ENCODE measurements at regions not wholly inside any gene's neighbourhood (a gene's known extent, or its start where the extent isn't known, plus 50 kb on each side); places are given as distances from the start of the nearest gene placed in this dataset.
A peak's percentile ranks its signal among the peaks of the same experiment; 100 is the strongest.
"Not testable (repeated sequence)": the region's sequence is repeated elsewhere in the genome, so short reads cannot be mapped to it uniquely, and the experiment has no call there.

- not testable (repeated sequence) for DNase-seq
Measured at GRCh38 chr11:109682788-109683187, 260.8 kb downstream of the C11orf87 start.

DNA sequence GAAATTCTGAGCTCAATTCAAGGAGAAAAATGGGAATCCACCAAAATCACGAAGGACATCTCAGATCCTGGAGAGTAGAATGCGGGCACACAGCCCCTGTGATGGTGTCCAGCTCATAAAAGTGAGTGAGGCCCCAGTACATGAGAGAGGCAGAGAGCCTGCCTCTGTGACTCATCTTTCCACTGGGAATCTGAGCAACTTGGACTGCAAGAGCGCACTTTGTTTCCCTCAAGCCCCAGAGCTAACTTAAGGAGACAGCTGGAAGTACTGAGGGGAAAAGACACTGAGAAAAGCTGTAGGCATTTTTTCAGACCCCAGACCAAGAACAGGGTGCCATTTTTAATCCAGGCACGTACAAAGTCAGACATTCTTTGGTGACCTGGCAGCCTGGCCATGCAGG is 273.7 kb downstream of the C11orf87 start:
- no peak for DNase-seq

DNA sequence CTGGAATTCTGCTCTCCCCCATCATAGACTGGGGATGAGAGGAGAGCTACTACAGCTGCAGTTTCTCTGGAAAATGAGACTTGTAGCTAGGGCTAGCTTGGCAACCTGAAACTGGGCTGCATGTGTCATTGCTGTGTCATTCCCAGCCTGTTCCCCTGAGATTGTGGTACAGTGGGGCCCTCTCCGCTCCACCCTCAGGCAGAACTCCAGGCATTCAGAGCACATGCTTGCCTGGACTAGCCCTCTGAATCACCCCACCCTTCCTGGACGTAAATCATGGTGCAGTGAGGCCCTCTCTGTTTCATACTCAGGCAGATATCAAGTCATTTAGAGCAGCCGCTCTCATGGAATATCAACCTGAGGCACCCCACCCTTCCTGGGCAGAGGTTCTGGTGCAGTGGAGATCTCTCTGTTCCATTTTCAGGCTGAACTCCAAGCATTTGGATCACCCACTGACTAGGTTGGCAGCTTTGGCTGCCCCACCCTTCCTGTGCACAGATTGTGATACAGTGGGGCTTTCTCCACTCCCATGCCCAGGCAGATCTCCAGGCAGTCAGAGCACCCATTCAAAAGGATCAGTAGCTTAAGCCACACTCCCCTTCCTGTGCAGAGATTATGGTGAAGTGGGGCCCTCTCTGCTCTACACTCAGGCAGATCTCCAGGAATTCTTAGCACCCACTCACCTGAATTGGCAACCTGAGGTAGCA is 274.4 kb downstream of the C11orf87 start:
- no peak for DNase-seq

DNA sequence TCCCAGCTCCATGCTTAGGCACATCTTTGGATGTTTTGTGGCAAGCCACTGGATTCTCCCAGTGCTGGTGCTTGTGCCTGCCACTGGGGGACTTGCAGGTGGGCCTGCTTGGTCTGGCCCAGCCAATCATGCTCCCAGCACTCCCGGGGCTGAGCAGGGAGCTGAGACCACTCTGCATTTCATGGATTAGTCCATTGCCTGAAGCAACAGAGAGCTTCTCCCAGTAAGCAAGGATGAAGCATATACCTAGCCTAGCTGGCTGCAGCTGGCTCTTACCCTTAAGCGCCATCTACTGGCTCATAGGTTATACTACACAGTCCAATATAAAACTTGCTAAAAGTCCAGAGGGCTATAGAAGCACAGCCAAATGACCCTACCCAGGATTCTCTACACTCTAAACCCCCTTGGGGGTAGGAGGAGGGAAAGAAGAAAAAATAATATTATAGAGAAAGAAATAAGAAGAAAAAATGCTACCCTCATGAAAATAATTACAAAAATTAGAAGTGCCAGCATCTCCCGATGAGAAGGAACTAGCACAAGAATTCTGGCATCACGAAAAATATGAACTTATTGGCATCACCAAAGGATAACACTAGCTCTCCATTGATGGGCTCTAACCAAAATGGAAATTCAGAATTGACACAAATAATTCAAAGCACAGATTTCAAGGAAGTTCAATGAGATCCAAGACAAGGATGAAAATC is 275.3 kb downstream of the C11orf87 start:
- peak in 1 of 2 experiments; percentile 44 for DNase-seq

GRCh38 chr11:109698237-109698636 is 276.2 kb downstream of the C11orf87 start:
- no peak for DNase-seq

DNA sequence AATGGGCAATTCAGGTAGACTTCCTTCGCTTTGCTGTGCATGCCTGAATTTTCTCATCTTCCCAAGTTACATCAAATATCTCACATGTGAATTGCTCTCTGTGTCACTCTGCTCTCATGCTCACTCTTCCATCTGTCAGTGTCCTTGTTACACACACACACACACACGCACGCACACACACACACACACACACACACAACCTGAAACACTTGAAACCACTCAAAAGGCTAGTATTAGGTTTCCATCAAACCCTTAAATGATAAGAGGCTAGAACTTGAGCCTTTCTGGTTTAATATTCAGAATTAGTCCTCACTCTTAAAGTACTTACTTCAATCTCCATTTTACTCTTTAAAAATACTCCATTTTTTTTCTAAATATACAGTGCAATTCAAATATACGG is 282.4 kb downstream of the C11orf87 start:
- peak; percentile 54 to 68 for DNase-seq

GRCh38 chr11:109706945-109707344 is 285.0 kb downstream of the C11orf87 start:
- DNase-seq = no peak

- DNase-seq = no peak
Measured at GRCh38 chr11:109707411-109707810, 285.4 kb downstream of the C11orf87 start.

DNA sequence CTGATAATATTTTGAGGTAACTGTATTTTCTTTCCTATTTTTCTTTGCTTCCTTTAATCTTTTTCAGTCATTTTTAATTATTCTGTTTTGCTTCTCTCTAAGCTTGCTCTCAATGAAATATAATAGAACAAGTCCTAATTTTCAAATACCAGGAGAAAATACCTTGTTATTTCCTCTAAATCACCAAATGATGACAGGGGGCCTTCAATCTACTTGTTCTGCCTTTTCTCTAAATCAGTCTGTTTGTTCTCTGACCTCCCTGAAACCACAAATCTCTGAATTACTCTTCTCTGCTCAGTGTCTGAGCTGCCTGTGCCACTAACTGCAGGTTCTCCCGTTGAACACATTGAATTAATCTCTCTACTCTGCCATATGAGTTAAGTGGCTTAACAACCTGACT is 286.2 kb downstream of the C11orf87 start:
- DNase-seq = no peak

GRCh38 chr11:109714444-109714843 is 292.5 kb downstream of the C11orf87 start:
- not testable (repeated sequence) for DNase-seq

DNA sequence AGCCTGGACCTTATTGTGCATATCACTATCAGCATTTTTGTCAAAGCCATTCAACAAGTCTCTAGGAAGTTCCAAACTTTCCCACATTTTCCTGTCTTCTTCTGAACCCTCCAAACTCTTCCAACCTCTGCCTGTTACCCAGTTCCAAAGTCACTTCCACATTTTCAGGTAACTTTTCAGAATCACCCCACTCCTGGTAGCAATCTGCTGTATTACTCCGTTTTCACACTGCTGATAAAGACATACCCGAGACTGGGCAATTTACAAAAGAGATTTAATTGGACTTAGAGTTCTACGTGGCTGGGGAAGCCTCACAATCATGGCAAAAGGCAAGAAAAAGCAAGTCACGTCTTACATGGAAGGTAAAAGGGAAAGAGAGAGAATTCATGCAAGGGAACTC is 293.4 kb downstream of the C11orf87 start:
- DNase-seq = not testable (repeated sequence)

GRCh38 chr11:109726061-109726460 is 304.1 kb downstream of the C11orf87 start:
- no peak for DNase-seq

- no peak for DNase-seq
Measured at GRCh38 chr11:109728056-109728455, 306.1 kb downstream of the C11orf87 start.

DNA sequence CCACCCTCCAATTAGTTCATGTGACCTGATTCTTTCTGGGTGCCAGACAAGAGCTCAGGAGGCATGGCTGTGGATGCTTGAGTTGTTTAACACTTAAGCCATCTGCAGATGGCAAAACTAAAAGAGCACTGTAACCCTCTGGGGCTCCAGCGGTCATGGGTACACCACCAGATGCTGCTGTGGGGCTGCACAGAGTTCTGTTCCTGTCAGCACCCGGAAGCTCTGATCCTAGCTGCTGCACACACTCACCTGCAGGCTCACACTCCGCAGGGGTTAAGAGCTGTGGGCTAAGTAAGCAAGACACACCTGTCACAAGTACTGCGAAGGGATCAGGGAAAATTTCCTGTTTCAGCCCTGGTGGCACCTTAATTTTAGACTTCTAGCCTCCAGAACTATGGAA is 307.8 kb downstream of the C11orf87 start:
- DNase-seq = peak; percentile 52 to 54

DNA sequence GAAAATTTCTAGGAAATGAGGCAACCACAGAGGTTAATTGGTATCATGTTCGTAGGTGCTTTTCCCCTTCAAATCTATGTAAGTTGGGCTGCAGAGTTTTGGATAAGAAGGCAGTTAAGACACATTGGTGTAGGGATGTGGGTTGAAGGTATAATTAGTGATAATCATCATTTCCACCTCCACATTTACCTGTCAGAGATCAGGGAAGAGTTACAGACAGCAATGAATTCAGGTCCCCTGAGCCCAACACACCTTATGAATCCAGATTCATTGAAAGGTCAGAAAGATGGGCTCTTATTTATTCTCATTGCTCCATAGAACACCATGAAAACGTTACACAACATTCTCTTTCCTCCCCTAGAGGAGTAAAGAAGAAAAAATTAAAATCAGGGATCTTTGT is 308.7 kb downstream of the C11orf87 start:
- no peak for DNase-seq

GRCh38 chr11:109731451-109731850 is 309.5 kb downstream of the C11orf87 start:
- no peak for DNase-seq

DNA sequence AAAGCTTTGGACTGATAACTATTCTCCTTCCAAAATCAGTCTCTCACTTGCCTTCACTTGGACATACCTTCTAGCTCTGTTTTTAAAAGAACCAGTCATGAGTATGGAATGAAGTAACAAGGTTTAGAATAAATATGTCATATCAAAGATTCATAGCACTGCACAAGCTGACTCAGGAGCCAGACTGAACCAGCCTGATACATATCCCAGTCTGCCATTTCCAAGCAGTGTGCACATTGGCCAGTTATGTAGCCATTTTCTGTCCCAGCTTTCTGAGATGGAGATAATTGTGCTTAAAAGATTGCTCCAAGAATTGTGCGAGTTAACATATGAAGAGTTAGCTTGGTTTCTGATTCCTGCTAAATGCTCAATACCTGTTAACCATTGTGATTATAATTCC is 311.3 kb downstream of the C11orf87 start:
- no peak for DNase-seq

DNA sequence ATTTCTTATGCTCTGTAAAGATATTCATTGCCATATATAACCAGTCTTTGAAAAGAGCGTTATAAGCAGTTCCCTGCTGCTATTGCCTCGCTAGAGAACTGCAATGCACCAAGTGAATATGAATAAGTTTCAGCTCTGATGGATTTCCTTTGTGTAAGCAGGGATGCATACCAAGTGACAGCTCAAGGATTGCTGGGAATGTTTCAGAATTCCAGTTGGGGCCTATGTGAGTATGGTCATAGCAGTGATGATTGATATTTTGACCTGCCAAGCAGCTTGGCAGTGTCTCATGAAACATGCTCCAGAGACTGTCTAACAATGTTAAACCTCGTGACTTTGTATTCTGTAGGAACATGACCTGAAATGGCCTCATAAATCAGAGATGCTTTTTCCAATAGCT is 312.6 kb downstream of the C11orf87 start:
- no peak for DNase-seq

GRCh38 chr11:109735128-109735527 is 313.1 kb downstream of the C11orf87 start:
- DNase-seq = no peak

DNA sequence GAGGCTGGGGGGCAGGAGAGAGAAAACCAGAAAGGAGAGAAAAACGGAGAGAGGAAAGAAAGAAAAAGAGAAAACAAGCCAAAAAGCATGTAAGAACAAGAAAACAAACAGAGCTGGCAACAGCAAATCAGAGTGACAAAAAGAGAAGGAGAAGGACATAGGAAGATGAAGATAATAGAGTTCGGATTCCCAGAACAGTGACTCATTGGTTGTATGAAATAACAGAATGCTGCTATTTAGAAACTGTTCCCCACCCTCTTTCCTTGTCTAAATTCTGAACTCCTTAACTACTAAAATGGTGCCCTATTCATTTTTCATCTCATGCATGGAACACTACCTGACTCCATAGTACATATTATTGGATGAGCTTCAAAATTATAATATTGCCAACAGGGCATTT is 317.4 kb downstream of the C11orf87 start:
- no peak for DNase-seq

DNA sequence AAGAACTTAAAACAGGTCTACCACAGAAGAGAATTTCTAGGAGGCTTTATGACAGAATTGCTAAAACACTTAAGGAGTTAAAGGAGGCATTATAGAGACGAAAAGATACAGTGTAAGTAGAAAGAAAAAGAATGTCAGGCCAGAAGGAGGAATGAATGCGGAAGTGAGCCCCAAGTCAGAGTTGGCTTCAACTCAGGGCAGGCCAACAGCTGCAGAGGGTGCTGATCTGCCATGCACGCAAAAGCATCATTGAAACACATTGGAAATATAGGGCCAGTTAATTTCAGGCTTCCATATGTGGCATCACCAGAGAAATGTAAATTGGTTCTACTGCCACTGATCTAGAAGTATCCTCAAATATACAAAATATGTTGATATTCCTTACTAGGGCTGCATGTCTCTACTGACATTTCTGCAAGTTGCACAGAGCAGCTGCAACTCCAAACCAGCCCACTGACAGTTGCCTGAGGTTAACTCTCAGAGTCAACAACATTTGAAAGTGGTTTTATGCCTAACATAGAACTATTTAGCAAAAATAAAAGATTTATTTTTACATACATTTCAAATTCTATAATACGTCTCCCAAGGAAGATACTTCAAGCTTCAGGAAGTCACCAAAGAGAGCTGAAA is 324.1 kb downstream of the C11orf87 start:
- no peak for DNase-seq

GRCh38 chr11:109747839-109748238 is 325.8 kb downstream of the C11orf87 start:
- DNase-seq = no peak

GRCh38 chr11:109749476-109749875 is 327.5 kb downstream of the C11orf87 start:
- DNase-seq = no peak

- no peak for DNase-seq
Measured at GRCh38 chr11:109750964-109751363, 329.0 kb downstream of the C11orf87 start.
